CD8-positive, alpha-beta memory T cell (primary cell): ENCODE measurements at regions not wholly inside any gene's neighbourhood (a gene's known extent, or its start where the extent isn't known, plus 50 kb on each side); places are given as distances from the start of the nearest gene placed in this dataset.
A peak's percentile ranks its signal among the peaks of the same experiment; 100 is the strongest.

ENCODE experiments used
- CTCF ChIA-PET: fragments of 350-600 bp; sonication (Branson Sonifier 250); formaldehyde crosslinking; loops from one replicate; lab custom pipeline; 2021; ENCODE audit warnings: antibody characterized with exemption; lab: Charles Lee
- POLR2A ChIA-PET: fragments of 350-600 bp; sonication (Branson Sonifier 250); formaldehyde crosslinking; loops from one replicate; lab custom pipeline; 2021; ENCODE audit warnings: antibody characterized with exemption; lab: Charles Lee
- DNase-seq, 5 donors: peaks; one replicate each; pipeline versions ENCODE4 v3.0.0 to v3.0.0-alpha.2; 2020 to 2022; ENCODE audit warnings: mixed read lengths in 1 of 5
- H3K27ac ChIP-seq: one replicate; pipeline ENCODE4 v1.7.0; 2013; ENCODE audit warnings: low read depth, mild to moderate bottlenecking, low read length, moderate library complexity
- H3K27me3 ChIP-seq: 2 replicates; pipeline ENCODE4 v1.7.0; 2013; ENCODE audit warnings: low read length, mild to moderate bottlenecking; ENCODE audit not compliant: insufficient read depth, poor library complexity, severe bottlenecking
- H3K36me3 ChIP-seq: 2 replicates; pipeline ENCODE4 v1.7.0; 2013; ENCODE audit warnings: mild to moderate bottlenecking, low read length, moderate library complexity; ENCODE audit not compliant: insufficient read depth
- H3K4me1 ChIP-seq: 2 replicates; pipeline ENCODE4 v1.7.0; 2013; ENCODE audit warnings: mild to moderate bottlenecking, low read length, moderate library complexity; ENCODE audit not compliant: insufficient read depth
- H3K4me3 ChIP-seq: 2 replicates; pipeline ENCODE4 v1.7.0; 2013; ENCODE audit warnings: mild to moderate bottlenecking, low read length
- H3K9me3 ChIP-seq: 2 replicates; pipeline ENCODE4 v1.7.0; 2013; ENCODE audit warnings: mild to moderate bottlenecking, low read length
- H3K27ac Mint-ChIP-seq, 8 donors: one replicate each; pipeline ENCODE4 v1.8.0; 2020 to 2021; ENCODE audit warnings: mixed read lengths in 8 of 8, mild to moderate bottlenecking in 6 of 8, inconsistent platforms in 3 of 8, moderate library complexity in 3 of 8
- H3K27me3 Mint-ChIP-seq, 2 donors: one replicate each; pipeline ENCODE4 v1.8.0; 2020 to 2021; ENCODE audit warnings: mixed read lengths in 2 of 2, mild to moderate bottlenecking in 1 of 2, moderate library complexity in 1 of 2
- H3K36me3 Mint-ChIP-seq, 3 donors: one replicate each; pipeline ENCODE4 v1.8.0; 2020 to 2021; ENCODE audit warnings: mixed read lengths in 3 of 3, inconsistent platforms in 1 of 3, mild to moderate bottlenecking in 1 of 3
- H3K4me1 Mint-ChIP-seq, 3 donors: one replicate each; pipeline ENCODE4 v1.8.0; 2020 to 2021; ENCODE audit warnings: mixed read lengths in 3 of 3, inconsistent platforms in 1 of 3, mild to moderate bottlenecking in 1 of 3
- H3K4me3 Mint-ChIP-seq, 7 donors: one replicate each; pipeline ENCODE4 v1.8.0; 2020 to 2021; ENCODE audit warnings: mixed read lengths in 7 of 7, mild to moderate bottlenecking in 6 of 7, moderate library complexity in 4 of 7, inconsistent platforms in 2 of 7
- H3K9me3 Mint-ChIP-seq, 5 donors: one replicate each; pipeline ENCODE4 v1.8.0; 2020 to 2022; ENCODE audit warnings: mixed read lengths in 5 of 5, mild to moderate bottlenecking in 3 of 5, moderate library complexity in 2 of 5, inconsistent platforms in 1 of 5

- Histone ChIP-seq H3K4me1 (no peaks in the 10 kb centered on the region), H3K27ac (no peak overlapping the region), H3K36me3 (no peaks in the 10 kb centered on the region), H3K27me3 (no peaks in the 10 kb centered on the region), H3K9me3 (no peaks in the 10 kb centered on the region), H3K4me3 (no peak overlapping the region)
- peak overlapping the region in 2 of 8 donors; percentile 35 to 52 for H3K27ac Mint-ChIP-seq
- peak overlapping the region in 1 of 7 donors; percentile 64 for H3K4me3 Mint-ChIP-seq
- DNase-seq: no peak
- POLR2A ChIA-PET: no interaction called here
- H3K9me3 Mint-ChIP-seq: peaks cover 0 to 1% (median 0%) of the 10 kb centered on the region in 5 donors
- H3K36me3 Mint-ChIP-seq: no peaks in the 10 kb centered on the region
- H3K4me1 Mint-ChIP-seq: peaks cover 0 to 5% (median 0%) of the 10 kb centered on the region in 3 donors
- CTCF ChIA-PET: no interaction called here
- H3K27me3 Mint-ChIP-seq: peaks cover 5 to 17% of the 10 kb centered on the region in 2 donors
Observed at GRCh38 chr14:75363570-75364227, 64.1 kb upstream of the JDP2 start.

DNA sequence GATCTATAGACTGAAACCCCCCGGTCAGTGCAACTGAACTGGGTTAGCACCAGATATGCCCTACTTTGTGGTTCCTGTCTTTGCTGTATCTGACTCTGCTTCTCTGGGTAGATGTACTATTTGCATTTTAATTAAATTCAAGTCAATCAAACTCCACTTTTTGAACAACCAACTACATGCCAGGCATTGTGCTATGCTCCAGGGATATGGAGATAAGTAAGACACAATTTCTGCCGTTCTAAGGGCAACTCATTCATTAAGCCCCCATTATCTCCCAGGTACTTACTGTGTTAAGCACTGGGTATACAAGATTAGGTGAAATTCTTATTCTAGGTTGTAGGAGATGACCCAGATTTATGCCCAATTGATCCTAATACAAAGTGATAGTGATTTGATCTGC lies 62.7 kb upstream of the JDP2 start:
- H3K36me3 ChIP-seq: no peaks in the 10 kb centered on the region
- H3K36me3 Mint-ChIP-seq: no peaks in the 10 kb centered on the region
- no peaks in the 10 kb centered on the region for H3K9me3 ChIP-seq
- no peak overlapping the region for H3K27ac ChIP-seq
- ChIA-PET CTCF (no interaction called here), POLR2A (no interaction called here)
- no peak for DNase-seq
- no peaks in the 10 kb centered on the region for H3K27me3 ChIP-seq
- peaks cover 0 to 3% (median 0%) of the 10 kb centered on the region in 5 donors for H3K9me3 Mint-ChIP-seq
- H3K4me3 Mint-ChIP-seq: no peak overlapping the region
- H3K4me3 ChIP-seq: no peak overlapping the region
- H3K27me3 Mint-ChIP-seq: peaks cover 5 to 17% of the 10 kb centered on the region in 2 donors
- no peak overlapping the region for H3K27ac Mint-ChIP-seq
- H3K4me1 ChIP-seq: no peaks in the 10 kb centered on the region
- peaks cover 0 to 5% (median 0%) of the 10 kb centered on the region in 3 donors for H3K4me1 Mint-ChIP-seq

GRCh38 chr14:75366963-75367362 lies 60.9 kb upstream of the JDP2 start:
- no peak for DNase-seq
- Histone ChIP-seq H3K4me1 (no peaks in the 10 kb centered on the region), H3K27me3 (no peaks in the 10 kb centered on the region), H3K4me3 (no peak overlapping the region), H3K9me3 (no peaks in the 10 kb centered on the region), H3K27ac (no peak overlapping the region), H3K36me3 (no peaks in the 10 kb centered on the region)
- POLR2A ChIA-PET: no interaction called here
- Mint-ChIP-seq H3K27ac (no peak overlapping the region), H3K36me3 (no peaks in the 10 kb centered on the region), H3K4me1 (peaks cover 0 to 5% (median 0%) of the 10 kb centered on the region in 3 donors), H3K27me3 (peaks cover 1 to 12% of the 10 kb centered on the region in 2 donors), H3K9me3 (peaks cover 0 to 3% (median 0%) of the 10 kb centered on the region in 5 donors), H3K4me3 (no peak overlapping the region)
- CTCF ChIA-PET: no interaction called here

GRCh38 chr14:75368333-75368732 lies 59.5 kb upstream of the JDP2 start:
- Mint-ChIP-seq H3K9me3 (peaks cover 0 to 3% (median 0%) of the 10 kb centered on the region in 5 donors), H3K4me1 (peaks cover 0 to 5% (median 0%) of the 10 kb centered on the region in 3 donors), H3K4me3 (no peak overlapping the region), H3K27ac (no peak overlapping the region), H3K36me3 (no peaks in the 10 kb centered on the region), H3K27me3 (peaks cover 1 to 21% of the 10 kb centered on the region in 2 donors)
- H3K27ac ChIP-seq: no peak overlapping the region
- H3K36me3 ChIP-seq: no peaks in the 10 kb centered on the region
- CTCF ChIA-PET: no interaction called here
- POLR2A ChIA-PET: no interaction called here
- H3K9me3 ChIP-seq: no peaks in the 10 kb centered on the region
- H3K4me1 ChIP-seq: no peaks in the 10 kb centered on the region
- H3K27me3 ChIP-seq: no peaks in the 10 kb centered on the region
- H3K4me3 ChIP-seq: no peak overlapping the region
- no peak for DNase-seq

GRCh38 chr14:75369506-75369905 lies 58.3 kb upstream of the JDP2 start:
- no peak overlapping the region for H3K4me3 Mint-ChIP-seq
- no peaks in the 10 kb centered on the region for H3K4me1 Mint-ChIP-seq
- peaks cover 0 to 3% (median 0%) of the 10 kb centered on the region in 5 donors for H3K9me3 Mint-ChIP-seq
- Histone ChIP-seq H3K4me3 (no peak overlapping the region), H3K27ac (no peak overlapping the region), H3K36me3 (no peaks in the 10 kb centered on the region), H3K4me1 (no peaks in the 10 kb centered on the region), H3K9me3 (no peaks in the 10 kb centered on the region), H3K27me3 (no peaks in the 10 kb centered on the region)
- POLR2A ChIA-PET: no interaction called here
- DNase-seq: no peak
- no peak overlapping the region for H3K27ac Mint-ChIP-seq
- peaks cover 1 to 19% of the 10 kb centered on the region in 2 donors for H3K27me3 Mint-ChIP-seq
- no peaks in the 10 kb centered on the region for H3K36me3 Mint-ChIP-seq
- CTCF ChIA-PET: no interaction called here

GRCh38 chr14:75370416-75371205 lies 57.2 kb upstream of the JDP2 start:
- Mint-ChIP-seq H3K9me3 (peaks cover 0 to 3% (median 2%) of the 10 kb centered on the region in 5 donors), H3K27me3 (peaks cover 1 to 23% of the 10 kb centered on the region in 2 donors), H3K36me3 (no peaks in the 10 kb centered on the region), H3K4me3 (no peak overlapping the region), H3K4me1 (no peaks in the 10 kb centered on the region), H3K27ac (no peak overlapping the region)
- Histone ChIP-seq H3K27me3 (no peaks in the 10 kb centered on the region), H3K27ac (no peak overlapping the region), H3K9me3 (no peaks in the 10 kb centered on the region), H3K4me3 (no peak overlapping the region), H3K36me3 (no peaks in the 10 kb centered on the region), H3K4me1 (no peaks in the 10 kb centered on the region)
- ChIA-PET CTCF (interaction anchor here (1.2 kb wide), 1 partner anchor 14 kb away, joined by 4 read pairs; no protein-coding TSS in a partner anchor), POLR2A (no interaction called here)
- no peak for DNase-seq

GRCh38 chr14:75371297-75371696 lies 56.5 kb upstream of the JDP2 start:
- Histone ChIP-seq H3K27me3 (no peaks in the 10 kb centered on the region), H3K4me3 (no peak overlapping the region), H3K27ac (no peak overlapping the region), H3K9me3 (no peaks in the 10 kb centered on the region), H3K36me3 (no peaks in the 10 kb centered on the region), H3K4me1 (no peaks in the 10 kb centered on the region)
- no peak for DNase-seq
- no peaks in the 10 kb centered on the region for H3K4me1 Mint-ChIP-seq
- peaks cover 1 to 23% of the 10 kb centered on the region in 2 donors for H3K27me3 Mint-ChIP-seq
- no peak overlapping the region for H3K27ac Mint-ChIP-seq
- no peaks in the 10 kb centered on the region for H3K36me3 Mint-ChIP-seq
- no peak overlapping the region for H3K4me3 Mint-ChIP-seq
- ChIA-PET POLR2A (no interaction called here), CTCF (interaction anchor here (1.2 kb wide), 1 partner anchor 13 kb away, joined by 4 read pairs; no protein-coding TSS in a partner anchor)
- peaks cover 0 to 3% (median 2%) of the 10 kb centered on the region in 5 donors for H3K9me3 Mint-ChIP-seq

- Mint-ChIP-seq H3K4me1 (no peaks in the 10 kb centered on the region), H3K36me3 (no peaks in the 10 kb centered on the region), H3K4me3 (no peak overlapping the region), H3K27ac (no peak overlapping the region), H3K9me3 (peaks cover 0 to 3% (median 2%) of the 10 kb centered on the region in 5 donors), H3K27me3 (peaks cover 1 to 26% of the 10 kb centered on the region in 2 donors)
- DNase-seq: no peak
- Histone ChIP-seq H3K9me3 (no peaks in the 10 kb centered on the region), H3K4me1 (no peaks in the 10 kb centered on the region), H3K27me3 (no peaks in the 10 kb centered on the region), H3K27ac (no peak overlapping the region), H3K4me3 (no peak overlapping the region), H3K36me3 (no peaks in the 10 kb centered on the region)
- ChIA-PET CTCF (no interaction called here), POLR2A (no interaction called here)
Observed at GRCh38 chr14:75372260-75372659, 55.6 kb upstream of the JDP2 start.
